ENCODE measurements at regions not wholly inside any gene's neighbourhood (a gene's known extent, or its start where the extent isn't known, plus 50 kb on each side); places are given as distances from the start of the nearest gene placed in this dataset.

DNA sequence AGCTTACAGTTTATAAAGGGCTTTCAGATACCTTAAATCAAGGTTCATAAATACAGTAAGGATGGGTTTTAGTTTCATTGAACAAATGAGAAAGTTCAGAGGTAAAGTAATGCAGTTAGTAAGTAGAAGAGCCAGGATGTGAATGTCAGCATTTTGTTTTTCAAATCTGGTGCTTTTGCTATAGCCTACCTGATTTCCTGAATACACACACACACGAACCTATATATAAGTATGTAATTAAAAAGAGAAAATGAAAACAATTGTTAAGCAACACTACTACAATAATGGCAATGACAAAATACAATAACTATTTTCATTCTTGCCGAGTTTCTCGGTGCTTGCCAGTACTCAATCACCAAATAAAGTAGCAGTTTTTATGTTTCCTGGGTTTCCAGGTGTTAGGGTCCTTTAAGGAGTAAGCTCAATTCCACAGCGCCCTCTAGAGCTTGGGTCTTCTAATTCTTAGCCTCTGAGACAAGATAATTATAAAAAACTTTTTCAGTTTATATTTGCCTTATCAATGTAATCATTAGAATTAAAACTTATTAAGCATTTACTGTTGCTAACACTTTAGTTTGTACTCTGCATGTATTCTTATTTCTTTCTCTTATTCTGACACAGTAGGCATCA is 512.9 kb upstream of the ACVR2A start:
- TF ChIP-seq, protein P1, sequence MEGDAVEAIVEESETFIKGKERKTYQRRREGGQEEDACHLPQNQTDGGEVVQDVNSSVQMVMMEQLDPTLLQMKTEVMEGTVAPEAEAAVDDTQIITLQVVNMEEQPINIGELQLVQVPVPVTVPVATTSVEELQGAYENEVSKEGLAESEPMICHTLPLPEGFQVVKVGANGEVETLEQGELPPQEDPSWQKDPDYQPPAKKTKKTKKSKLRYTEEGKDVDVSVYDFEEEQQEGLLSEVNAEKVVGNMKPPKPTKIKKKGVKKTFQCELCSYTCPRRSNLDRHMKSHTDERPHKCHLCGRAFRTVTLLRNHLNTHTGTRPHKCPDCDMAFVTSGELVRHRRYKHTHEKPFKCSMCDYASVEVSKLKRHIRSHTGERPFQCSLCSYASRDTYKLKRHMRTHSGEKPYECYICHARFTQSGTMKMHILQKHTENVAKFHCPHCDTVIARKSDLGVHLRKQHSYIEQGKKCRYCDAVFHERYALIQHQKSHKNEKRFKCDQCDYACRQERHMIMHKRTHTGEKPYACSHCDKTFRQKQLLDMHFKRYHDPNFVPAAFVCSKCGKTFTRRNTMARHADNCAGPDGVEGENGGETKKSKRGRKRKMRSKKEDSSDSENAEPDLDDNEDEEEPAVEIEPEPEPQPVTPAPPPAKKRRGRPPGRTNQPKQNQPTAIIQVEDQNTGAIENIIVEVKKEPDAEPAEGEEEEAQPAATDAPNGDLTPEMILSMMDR (IDR thresholded peaks at IDR 0.05; ENCODE audit: unreplicated experiment) = peak; percentile 65
- no peak for DNase-seq (ENCODE audit: low spot score, unreplicated experiment)
- H3K27me3 Mint-ChIP-seq = no peaks in the 10 kb centered on the region
- H3K27ac Mint-ChIP-seq = no peak overlapping the region
- no peaks in the 10 kb centered on the region for H3K4me1 Mint-ChIP-seq (ENCODE audit: low read depth)
- no peaks in the 10 kb centered on the region for H3K9me3 Mint-ChIP-seq (ENCODE audit: low read depth)
- H3K4me3 Mint-ChIP-seq (ENCODE audit: low read depth) = no peak overlapping the region
- H3K36me3 Mint-ChIP-seq (ENCODE audit: insufficient read depth) = no peaks in the 10 kb centered on the region

DNA sequence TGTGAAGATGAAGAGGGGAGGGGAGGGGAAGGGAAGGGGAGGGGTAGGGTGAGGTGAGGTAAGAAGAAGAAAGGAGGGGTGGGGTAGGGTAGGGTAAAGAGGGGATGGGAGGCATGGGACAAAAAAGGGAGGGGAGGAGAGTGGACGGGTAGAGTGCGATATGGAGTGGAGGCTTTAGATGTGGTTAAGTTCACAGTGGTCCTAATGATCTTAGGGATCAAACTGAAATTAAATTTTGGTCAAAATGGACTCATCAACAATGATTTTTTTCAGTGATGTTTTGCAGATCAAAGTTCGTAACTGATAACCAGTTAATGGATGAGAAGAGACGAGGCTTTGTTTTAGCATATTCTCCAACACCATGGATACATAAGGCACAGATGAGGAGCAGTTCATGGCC is 513.9 kb upstream of the ACVR2A start:
- no peak overlapping the region for H3K27ac Mint-ChIP-seq

DNA sequence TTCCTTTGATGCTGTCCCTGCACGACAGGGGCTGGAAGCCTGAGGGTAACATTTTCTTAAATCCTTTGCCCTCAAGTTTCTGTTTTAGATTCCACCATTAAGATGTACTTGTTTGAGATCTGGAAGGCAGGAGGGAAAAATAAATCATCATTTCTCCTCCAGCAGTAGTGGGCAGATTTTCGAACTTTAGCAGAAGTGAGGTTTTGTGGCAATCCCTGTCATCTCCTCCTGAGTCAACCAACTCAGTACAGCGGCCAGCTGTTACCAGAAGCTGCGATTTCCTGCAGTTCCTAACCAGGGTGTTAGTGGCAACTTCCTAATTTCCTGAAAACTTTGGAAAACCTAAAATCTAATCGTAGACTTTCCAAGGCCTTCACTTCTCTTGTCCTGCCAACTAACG is 517.2 kb upstream of the ACVR2A start:
- Mint-ChIP-seq H3K27ac (no peak overlapping the region), H3K9me3 (ENCODE audit: low read depth) (peaks cover 10% of the 10 kb centered on the region), H3K36me3 (ENCODE audit: insufficient read depth) (no peaks in the 10 kb centered on the region), H3K4me1 (ENCODE audit: low read depth) (no peaks in the 10 kb centered on the region), H3K27me3 (no peaks in the 10 kb centered on the region), H3K4me3 (ENCODE audit: low read depth) (no peak overlapping the region)
- no peak for DNase-seq (ENCODE audit: low spot score, unreplicated experiment)
- TF ChIP-seq, protein P1 (IDR thresholded peaks at IDR 0.05; ENCODE audit: unreplicated experiment) = no peak

More for the DNA sequence above, 513.9 kb upstream of the ACVR2A start:
- TF ChIP-seq, protein P1 (IDR thresholded peaks at IDR 0.05; ENCODE audit: unreplicated experiment) = no peak
- Mint-ChIP-seq H3K9me3 (ENCODE audit: low read depth) (no peaks in the 10 kb centered on the region), H3K4me3 (ENCODE audit: low read depth) (no peak overlapping the region), H3K27me3 (no peaks in the 10 kb centered on the region), H3K4me1 (ENCODE audit: low read depth) (no peaks in the 10 kb centered on the region), H3K36me3 (ENCODE audit: insufficient read depth) (no peaks in the 10 kb centered on the region)
- DNase-seq (ENCODE audit: low spot score, unreplicated experiment) = no peak

DNA sequence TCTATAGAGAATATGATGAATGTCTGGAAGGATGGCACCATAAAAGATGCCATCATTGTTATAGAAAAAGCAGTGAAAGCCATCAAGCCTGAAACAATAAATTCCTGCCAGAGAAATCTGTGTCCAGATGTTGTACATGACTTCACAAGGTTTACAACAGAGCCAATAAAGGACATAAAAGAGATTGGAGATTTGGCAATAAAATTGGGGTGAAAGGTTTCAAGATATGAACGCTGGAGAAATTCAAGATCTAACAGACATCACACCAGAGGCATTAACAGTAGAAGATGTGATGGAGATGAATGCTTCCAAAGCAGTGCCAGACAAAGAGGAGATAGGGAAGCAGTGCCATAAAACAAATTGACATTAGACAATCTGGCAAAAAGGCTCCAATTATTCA is 518.8 kb upstream of the ACVR2A start:
- TF ChIP-seq, protein P1 (IDR thresholded peaks at IDR 0.05; ENCODE audit: unreplicated experiment) = no peak
- no peak for DNase-seq (ENCODE audit: low spot score, unreplicated experiment)
- Mint-ChIP-seq H3K27ac (no peak overlapping the region), H3K36me3 (ENCODE audit: insufficient read depth) (no peaks in the 10 kb centered on the region), H3K4me1 (ENCODE audit: low read depth) (no peaks in the 10 kb centered on the region), H3K27me3 (no peaks in the 10 kb centered on the region), H3K4me3 (ENCODE audit: low read depth) (no peak overlapping the region), H3K9me3 (ENCODE audit: low read depth) (peaks cover 18% of the 10 kb centered on the region)

DNA sequence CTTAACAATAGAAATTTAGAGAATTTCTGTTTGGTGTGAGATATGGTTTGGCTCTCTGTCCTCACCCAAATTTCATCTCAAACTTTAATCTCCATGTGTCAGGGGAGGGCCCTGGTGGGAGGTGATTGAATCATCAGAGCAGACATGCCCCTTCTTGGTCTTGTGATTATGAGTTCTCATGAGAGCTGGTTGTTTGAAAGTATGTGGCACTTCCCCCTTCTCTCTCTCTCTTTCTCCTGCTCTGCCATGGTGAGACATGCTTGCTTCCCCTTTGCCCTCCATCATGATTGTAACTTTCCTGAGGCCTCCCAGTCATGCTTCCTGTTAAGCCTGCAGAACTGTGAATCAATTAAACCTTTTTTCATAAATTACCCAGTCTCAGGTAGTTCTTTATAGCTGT is 524.7 kb upstream of the ACVR2A start:
- H3K4me1 Mint-ChIP-seq (ENCODE audit: low read depth) = no peaks in the 10 kb centered on the region
- no peaks in the 10 kb centered on the region for H3K27me3 Mint-ChIP-seq
- H3K9me3 Mint-ChIP-seq (ENCODE audit: low read depth) = peaks cover 41% of the 10 kb centered on the region
- H3K36me3 Mint-ChIP-seq (ENCODE audit: insufficient read depth) = peaks cover 4% of the 10 kb centered on the region
- no peak overlapping the region for H3K27ac Mint-ChIP-seq
- DNase-seq (ENCODE audit: low spot score, unreplicated experiment) = no peak
- no peak overlapping the region for H3K4me3 Mint-ChIP-seq (ENCODE audit: low read depth)
- TF ChIP-seq, protein P1 (IDR thresholded peaks at IDR 0.05; ENCODE audit: unreplicated experiment) = no peak

Measured in progenitor cell of endocrine pancreas (in vitro differentiated cells).